GM12892 (cell line): ENCODE measurements at regions not wholly inside any gene's neighbourhood (a gene's known extent, or its start where the extent isn't known, plus 50 kb on each side); places are given as distances from the start of the nearest gene placed in this dataset.

Source experiments
- POLR2A ChIP-seq: IDR thresholded peaks from 2 replicates; pipeline ENCODE4 v1.6.1; 2011; ENCODE audit warnings: low read depth, low read length, control low read depth
- POLR2AphosphoS5 ChIP-seq: IDR thresholded peaks from 2 replicates; pipeline ENCODE4 v1.6.1; 2011; ENCODE audit warnings: low read depth, low read length, control low read depth

DNA sequence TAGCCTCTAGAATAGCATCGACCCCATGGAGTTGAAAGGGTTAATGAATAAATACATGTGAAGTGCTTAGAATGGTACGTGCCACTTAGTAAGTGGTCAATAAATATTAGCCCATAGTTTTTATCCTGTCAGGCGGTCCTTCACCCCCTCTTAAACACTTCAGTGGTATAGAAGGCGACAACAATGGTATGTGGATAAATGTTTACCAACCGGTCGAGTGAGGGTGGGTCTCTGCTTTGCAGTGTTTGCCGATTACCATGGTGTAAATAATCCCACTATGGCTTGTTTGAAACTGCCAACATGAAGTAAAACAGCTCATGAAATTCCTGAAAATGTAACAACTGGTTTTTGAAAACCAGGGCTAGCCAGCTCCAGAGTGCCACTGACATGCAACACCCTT lies 541.2 kb downstream of the BUD13 start:
- no peak for TF ChIP-seq POLR2A
- no peak for TF ChIP-seq POLR2AphosphoS5
